Gastroesophageal sphincter (tissue), 3 donors: ENCODE measurements at regions not wholly inside any gene's neighbourhood (a gene's known extent, or its start where the extent isn't known, plus 50 kb on each side); places are given as distances from the start of the nearest gene placed in this dataset.

Experiments
- CTCF ChIP-seq, 4 experiments: fragments of 200-600 bp in 2 of 4; fragments of 450-650 bp in 2 of 4; sonication (generic) in 1 of 4; IDR thresholded peaks; one replicate each; pipeline ENCODE4 v1.5.1; 2017 to 2019; ENCODE audit warnings: antibody characterized with exemption in 4 of 4, mild to moderate bottlenecking in 2 of 4, moderate library complexity in 2 of 4
- EP300 ChIP-seq: sonication (generic); formaldehyde crosslinking; IDR thresholded peaks from one replicate; pipeline ENCODE4 v1.6.1; 2017; ENCODE audit warnings: antibody characterized with exemption, mild to moderate bottlenecking
- POLR2A ChIP-seq, 2 donors: fragments of 450-650 bp; IDR thresholded peaks; one replicate each; pipeline ENCODE4 v1.6.1; 2017; ENCODE audit warnings: antibody characterized with exemption in 2 of 2, mild to moderate bottlenecking in 2 of 2, moderate library complexity in 1 of 2

GRCh38 chrX:40179283-40179682, 81.5 kb upstream of the BCOR start:
- TF ChIP-seq POLR2A (IDR thresholded peaks at IDR 0.05) (no peak), CTCF (IDR thresholded peaks at IDR 0.05) (no peak), EP300 (no peak)
